NB4 (cell line): ENCODE measurements at regions not wholly inside any gene's neighbourhood (a gene's known extent, or its start where the extent isn't known, plus 50 kb on each side); places are given as distances from the start of the nearest gene placed in this dataset.

Experiments used
- DNase-seq: peaks from one replicate; pipeline ENCODE4 v3.0.0; 2010; ENCODE audit warnings: low read depth
- H3K4me3 ChIP-seq: one replicate; pipeline ENCODE4 v1.5.1; 2011; ENCODE audit warnings: mild to moderate bottlenecking, low read depth, low read length, moderate library complexity
- CTCF ChIP-seq: IDR thresholded peaks from one replicate; pipeline ENCODE4 v1.5.1; 2012; ENCODE audit warnings: low read depth, low read length
- MAX ChIP-seq: IDR thresholded peaks from 2 replicates; pipeline ENCODE4 v1.6.1; 2011; ENCODE audit warnings: low read depth, low read length
- MYC ChIP-seq: IDR thresholded peaks from 2 replicates; pipeline ENCODE4 v1.6.1; 2011; ENCODE audit warnings: low read depth, low read length
- POLR2A ChIP-seq: IDR thresholded peaks from 2 replicates; pipeline ENCODE4 v1.6.1; 2011; ENCODE audit warnings: mild to moderate bottlenecking; ENCODE audit not compliant: insufficient read length; ENCODE audit errors: extremely low read depth

GRCh38 chr2:163951312-163951711, 215.5 kb upstream of the FIGN start:
- no peak for TF ChIP-seq CTCF
- no peak for TF ChIP-seq POLR2A
- TF ChIP-seq MAX: no peak
- no peak for TF ChIP-seq MYC
- H3K4me3 ChIP-seq: no peak overlapping the region
- no peak for DNase-seq

- H3K4me3 ChIP-seq: no peak overlapping the region
- no peak for DNase-seq
- TF ChIP-seq CTCF (no peak), POLR2A (no peak), MYC (no peak), MAX (no peak)
Observed at GRCh38 chr2:163949693-163950092, 213.9 kb upstream of the FIGN start.

- no peak overlapping the region for H3K4me3 ChIP-seq
- no peak for TF ChIP-seq CTCF
- no peak for TF ChIP-seq MAX
- no peak for TF ChIP-seq MYC
- TF ChIP-seq POLR2A: no peak
- no peak for DNase-seq
Observed at GRCh38 chr2:163944347-163944737, 208.5 kb upstream of the FIGN start.

- TF ChIP-seq MYC: no peak
- TF ChIP-seq POLR2A: no peak
- TF ChIP-seq CTCF: no peak
- H3K4me3 ChIP-seq: no peak overlapping the region
- DNase-seq: no peak
Observed at GRCh38 chr2:163943403-163944346, 207.9 kb upstream of the FIGN start.

GRCh38 chr2:163934131-163934530, 198.3 kb upstream of the FIGN start:
- no peak for TF ChIP-seq MYC
- TF ChIP-seq CTCF: no peak
- TF ChIP-seq POLR2A: no peak
- H3K4me3 ChIP-seq: no peak overlapping the region
- DNase-seq: no peak
